ENCODE measurements at regions not wholly inside any gene's neighbourhood (a gene's known extent, or its start where the extent isn't known, plus 50 kb on each side); places are given as distances from the start of the nearest gene placed in this dataset.

DNA sequence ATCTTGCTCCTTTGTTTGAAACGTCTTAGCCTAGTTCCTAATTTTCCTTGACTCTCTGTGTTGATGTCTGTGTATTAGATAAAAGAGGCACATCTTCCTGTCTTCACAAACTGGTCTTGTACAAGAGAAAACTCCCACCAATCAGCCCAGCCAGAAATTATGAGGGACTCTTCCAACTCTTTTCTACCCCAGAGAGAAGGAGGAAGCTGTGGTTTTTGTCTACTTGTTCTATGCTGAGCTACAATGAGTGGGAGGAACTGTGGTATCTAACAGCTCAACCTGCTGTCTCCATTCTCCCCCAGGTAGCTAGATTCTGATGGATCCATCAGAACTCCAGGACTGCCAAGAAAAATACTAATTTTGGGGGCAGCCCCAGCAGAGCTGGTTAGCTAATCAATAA lies 392.5 kb downstream of the HS3ST3B1 start:
- Histone ChIP-seq H2AFZ (ENCODE audit: low read depth, low read length) (no peak overlapping the region), H3K9me3 (ENCODE audit: control insufficient read depth, low read length) (peaks cover 10% of the 10 kb centered on the region), H3K9ac (ENCODE audit: low read length) (no peak overlapping the region)

DNA sequence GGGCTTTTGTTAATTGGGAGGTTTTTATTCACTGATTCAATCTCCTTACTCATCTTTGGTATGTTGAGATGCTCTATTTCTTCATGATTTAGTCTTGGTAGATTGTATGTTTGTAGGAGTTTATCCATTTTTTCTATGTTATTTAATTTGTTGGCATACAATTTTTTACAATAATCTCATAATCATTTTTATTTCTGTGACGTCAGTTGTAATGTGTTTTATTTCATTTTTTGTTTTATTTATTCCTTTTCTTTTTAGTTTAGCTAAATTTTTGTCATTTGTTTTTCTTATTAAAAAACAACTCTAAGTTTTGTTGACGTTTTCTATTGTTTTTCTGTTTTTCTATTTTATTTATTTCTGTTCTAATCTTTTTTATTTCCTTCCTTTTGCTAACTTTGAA lies 389.8 kb downstream of the HS3ST3B1 start:
- H3K18ac ChIP-seq (ENCODE audit: low read depth in 1 of 2, low read length in 2 of 2): no peak overlapping the region
- no peak overlapping the region for H3K23ac ChIP-seq (ENCODE audit: low read length in 2 of 2)
- H2BK120ac ChIP-seq (ENCODE audit: low read depth, low read length): no peak overlapping the region
- no peak overlapping the region for H3K4ac ChIP-seq (ENCODE audit: low read depth in 1 of 2, low read length in 2 of 2)
- no peak overlapping the region for H3K27ac ChIP-seq (ENCODE audit: low read length, poor library complexity, severe bottlenecking)
- no peaks in the 10 kb centered on the region for H3K36me3 ChIP-seq (ENCODE audit: control insufficient read depth in 1 of 2, insufficient read depth in 2 of 2, low read depth in 1 of 2, low read length in 2 of 2)
- no peak overlapping the region for H4K8ac ChIP-seq (ENCODE audit: low read length)
- DNase-seq: no peak
- no peak overlapping the region for H2AK5ac ChIP-seq (ENCODE audit: low read length, severe bottlenecking)
- no peak overlapping the region for H2BK15ac ChIP-seq (ENCODE audit: low read depth, poor library complexity, severe bottlenecking)
- H4K91ac ChIP-seq (ENCODE audit: low read length): no peak overlapping the region
- no peak overlapping the region for H3K4me3 ChIP-seq (ENCODE audit: insufficient read depth in 1 of 2, low read depth in 1 of 2, low read length in 2 of 2)
- H3K14ac ChIP-seq (ENCODE audit: low read length in 2 of 2): no peak overlapping the region
- no CpG with 5 or more reads among the region's 2 CpGs for WGBS
- H3K9me3 ChIP-seq (ENCODE audit: control insufficient read depth, low read length): peaks cover 10% of the 10 kb centered on the region
- no peak overlapping the region for H3K4me2 ChIP-seq (ENCODE audit: low read length, poor library complexity, severe bottlenecking)
- no peaks in the 10 kb centered on the region for H3K4me1 ChIP-seq (ENCODE audit: control insufficient read depth, insufficient read depth, low read depth, low read length)
- H2AFZ ChIP-seq (ENCODE audit: low read depth, low read length): no peak overlapping the region
- H3K27me3 ChIP-seq (ENCODE audit: control insufficient read depth in 1 of 2, insufficient read depth in 1 of 2, low read length in 2 of 2): no peaks in the 10 kb centered on the region
- H2BK12ac ChIP-seq (ENCODE audit: low read length in 2 of 2): no peak overlapping the region
- peak overlapping the region; percentile 8 for H2BK5ac ChIP-seq (ENCODE audit: low read depth, low read length, poor library complexity, severe bottlenecking)
- no peak overlapping the region for H3K9ac ChIP-seq (ENCODE audit: low read length)
- H3K79me1 ChIP-seq (replicated peaks; ENCODE audit: low read length, poor library complexity, severe bottlenecking): no peaks in the 10 kb centered on the region

More for the DNA sequence above, 392.5 kb downstream of the HS3ST3B1 start:
- Histone ChIP-seq H4K8ac (ENCODE audit: low read length) (no peak overlapping the region), H3K4me3 (ENCODE audit: insufficient read depth in 1 of 2, low read depth in 1 of 2, low read length in 2 of 2) (no peak overlapping the region), H4K91ac (ENCODE audit: low read length) (no peak overlapping the region), H2BK12ac (ENCODE audit: low read length in 2 of 2) (no peak overlapping the region), H3K4me1 (ENCODE audit: control insufficient read depth, insufficient read depth, low read depth, low read length) (no peaks in the 10 kb centered on the region), H3K36me3 (ENCODE audit: control insufficient read depth in 1 of 2, insufficient read depth in 2 of 2, low read depth in 1 of 2, low read length in 2 of 2) (no peaks in the 10 kb centered on the region), H3K79me1 (replicated peaks; ENCODE audit: low read length, poor library complexity, severe bottlenecking) (no peaks in the 10 kb centered on the region), H3K18ac (ENCODE audit: low read depth in 1 of 2, low read length in 2 of 2) (no peak overlapping the region), H3K4ac (ENCODE audit: low read depth in 1 of 2, low read length in 2 of 2) (no peak overlapping the region), H3K4me2 (ENCODE audit: low read length, poor library complexity, severe bottlenecking) (no peak overlapping the region), H3K27ac (ENCODE audit: low read length, poor library complexity, severe bottlenecking) (no peak overlapping the region), H2AK5ac (ENCODE audit: low read length, severe bottlenecking) (no peak overlapping the region), H2BK120ac (ENCODE audit: low read depth, low read length) (no peak overlapping the region), H3K14ac (ENCODE audit: low read length in 2 of 2) (no peak overlapping the region), H3K23ac (ENCODE audit: low read length in 2 of 2) (no peak overlapping the region), H3K27me3 (ENCODE audit: control insufficient read depth in 1 of 2, insufficient read depth in 1 of 2, low read length in 2 of 2) (no peaks in the 10 kb centered on the region), H2BK15ac (ENCODE audit: low read depth, poor library complexity, severe bottlenecking) (no peak overlapping the region), H2BK5ac (ENCODE audit: low read depth, low read length, poor library complexity, severe bottlenecking) (no peak overlapping the region)
- no peak for DNase-seq
- WGBS: no CpG with 5 or more reads among the region's 1 CpG

DNA sequence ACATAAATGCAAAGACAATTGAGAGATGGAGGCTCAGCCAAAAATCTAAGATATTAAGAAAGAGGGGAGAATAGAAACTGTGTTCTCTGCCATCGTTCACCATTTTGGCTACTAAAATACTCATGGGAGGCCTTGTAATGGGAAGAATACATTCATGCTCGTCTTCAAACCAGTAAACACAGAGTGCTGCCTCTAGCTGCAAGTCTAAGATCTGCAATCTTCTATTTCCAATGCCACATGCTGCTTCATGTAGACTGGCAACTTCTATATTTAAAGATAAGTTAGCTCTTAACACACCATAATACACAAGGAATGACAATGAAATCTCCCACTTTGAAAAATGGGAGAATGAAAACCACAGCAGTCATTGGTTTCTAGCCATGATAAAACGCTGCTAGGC lies 387.3 kb downstream of the HS3ST3B1 start:
- no peak overlapping the region for H4K91ac ChIP-seq (ENCODE audit: low read length)
- H4K8ac ChIP-seq (ENCODE audit: low read length): no peak overlapping the region
- H2BK15ac ChIP-seq (ENCODE audit: low read depth, poor library complexity, severe bottlenecking): no peak overlapping the region
- H3K4me2 ChIP-seq (ENCODE audit: low read length, poor library complexity, severe bottlenecking): no peak overlapping the region
- H3K23ac ChIP-seq (ENCODE audit: low read length in 2 of 2): no peak overlapping the region
- no peak overlapping the region for H3K27ac ChIP-seq (ENCODE audit: low read length, poor library complexity, severe bottlenecking)
- no peak overlapping the region for H2BK12ac ChIP-seq (ENCODE audit: low read length in 2 of 2)
- no peak overlapping the region for H3K18ac ChIP-seq (ENCODE audit: low read depth in 1 of 2, low read length in 2 of 2)
- WGBS: 82% methylated on average over 3 of the region's 3 CpGs
- DNase-seq: no peak
- H2AK5ac ChIP-seq (ENCODE audit: low read length, severe bottlenecking): no peak overlapping the region
- no peaks in the 10 kb centered on the region for H3K36me3 ChIP-seq (ENCODE audit: control insufficient read depth in 1 of 2, insufficient read depth in 2 of 2, low read depth in 1 of 2, low read length in 2 of 2)
- no peak overlapping the region for H3K9ac ChIP-seq (ENCODE audit: low read length)
- H3K14ac ChIP-seq (ENCODE audit: low read length in 2 of 2): no peak overlapping the region
- H3K4ac ChIP-seq (ENCODE audit: low read depth in 1 of 2, low read length in 2 of 2): no peak overlapping the region
- H2AFZ ChIP-seq (ENCODE audit: low read depth, low read length): no peak overlapping the region
- no peaks in the 10 kb centered on the region for H3K79me1 ChIP-seq (replicated peaks; ENCODE audit: low read length, poor library complexity, severe bottlenecking)
- H3K9me3 ChIP-seq (ENCODE audit: control insufficient read depth, low read length): peaks cover 5% of the 10 kb centered on the region
- no peak overlapping the region for H2BK120ac ChIP-seq (ENCODE audit: low read depth, low read length)
- H3K4me1 ChIP-seq (ENCODE audit: control insufficient read depth, insufficient read depth, low read depth, low read length): no peaks in the 10 kb centered on the region
- no peak overlapping the region for H3K4me3 ChIP-seq (ENCODE audit: insufficient read depth in 1 of 2, low read depth in 1 of 2, low read length in 2 of 2)
- no peaks in the 10 kb centered on the region for H3K27me3 ChIP-seq (ENCODE audit: control insufficient read depth in 1 of 2, insufficient read depth in 1 of 2, low read length in 2 of 2)
- H2BK5ac ChIP-seq (ENCODE audit: low read depth, low read length, poor library complexity, severe bottlenecking): no peak overlapping the region

DNA sequence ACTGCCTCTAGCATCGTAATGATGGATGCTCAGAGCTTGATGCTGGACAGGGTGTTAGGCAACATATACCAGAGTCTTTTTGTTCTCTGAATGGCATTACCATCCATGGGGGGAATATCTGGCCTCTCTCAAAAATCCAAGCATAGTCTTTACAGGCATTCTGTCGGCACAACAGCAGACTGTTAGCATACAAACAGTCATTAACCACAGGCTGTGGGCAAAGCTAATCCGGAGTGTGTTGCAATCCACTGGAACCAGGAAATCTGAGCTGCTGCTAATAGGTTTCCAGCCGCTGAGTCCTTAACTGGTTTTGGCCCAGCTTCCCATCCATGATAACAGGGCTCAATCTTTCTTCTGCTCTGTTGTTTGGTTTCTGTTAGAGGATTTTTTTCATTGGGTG lies 371.9 kb downstream of the HS3ST3B1 start:
- no peak overlapping the region for H3K27ac ChIP-seq (ENCODE audit: low read length, poor library complexity, severe bottlenecking)
- H2BK120ac ChIP-seq (ENCODE audit: low read depth, low read length): no peak overlapping the region
- H3K4me1 ChIP-seq (ENCODE audit: control insufficient read depth, insufficient read depth, low read depth, low read length): no peaks in the 10 kb centered on the region
- peaks cover 0 to 3% of the 10 kb centered on the region in 2 experiments for H3K27me3 ChIP-seq (ENCODE audit: control insufficient read depth in 1 of 2, insufficient read depth in 1 of 2, low read length in 2 of 2)
- H4K8ac ChIP-seq (ENCODE audit: low read length): no peak overlapping the region
- 48% methylated on average over 4 of the region's 4 CpGs for WGBS
- no peak overlapping the region for H2BK15ac ChIP-seq (ENCODE audit: low read depth, poor library complexity, severe bottlenecking)
- H2BK12ac ChIP-seq (ENCODE audit: low read length in 2 of 2): no peak overlapping the region
- H3K9ac ChIP-seq (ENCODE audit: low read length): no peak overlapping the region
- H3K4ac ChIP-seq (ENCODE audit: low read depth in 1 of 2, low read length in 2 of 2): no peak overlapping the region
- no peak overlapping the region for H4K91ac ChIP-seq (ENCODE audit: low read length)
- no peak overlapping the region for H3K14ac ChIP-seq (ENCODE audit: low read length in 2 of 2)
- H3K18ac ChIP-seq (ENCODE audit: low read depth in 1 of 2, low read length in 2 of 2): no peak overlapping the region
- no peaks in the 10 kb centered on the region for H3K36me3 ChIP-seq (ENCODE audit: control insufficient read depth in 1 of 2, insufficient read depth in 2 of 2, low read depth in 1 of 2, low read length in 2 of 2)
- H3K23ac ChIP-seq (ENCODE audit: low read length in 2 of 2): no peak overlapping the region
- no peak overlapping the region for H2BK5ac ChIP-seq (ENCODE audit: low read depth, low read length, poor library complexity, severe bottlenecking)
- no peak overlapping the region for H3K4me2 ChIP-seq (ENCODE audit: low read length, poor library complexity, severe bottlenecking)
- H3K79me1 ChIP-seq (replicated peaks; ENCODE audit: low read length, poor library complexity, severe bottlenecking): no peaks in the 10 kb centered on the region
- H2AFZ ChIP-seq (ENCODE audit: low read depth, low read length): no peak overlapping the region
- no peak overlapping the region for H2AK5ac ChIP-seq (ENCODE audit: low read length, severe bottlenecking)
- H3K4me3 ChIP-seq (ENCODE audit: insufficient read depth in 1 of 2, low read depth in 1 of 2, low read length in 2 of 2): no peak overlapping the region
- H3K9me3 ChIP-seq (ENCODE audit: control insufficient read depth, low read length): peaks cover under 1% of the 10 kb centered on the region
- DNase-seq: peak; percentile 84
